Cardiac septum (tissue), 1 donor: ENCODE measurements at regions not wholly inside any gene's neighbourhood (a gene's known extent, or its start where the extent isn't known, plus 50 kb on each side); places are given as distances from the start of the nearest gene placed in this dataset.

Source experiments
- DNase-seq: peaks from one replicate; pipeline ENCODE4 v3.0.0-alpha.2; 2020; ENCODE audit warnings: low spot score
- intact Hi-C: fragments of 100-400 bp; cut with DNase I; formaldehyde crosslinking; loops from one replicate; pipeline ENCODE4 v1.14.0; 2022
- donor health status: DM: no; HTN: no; CAD: no.

DNA sequence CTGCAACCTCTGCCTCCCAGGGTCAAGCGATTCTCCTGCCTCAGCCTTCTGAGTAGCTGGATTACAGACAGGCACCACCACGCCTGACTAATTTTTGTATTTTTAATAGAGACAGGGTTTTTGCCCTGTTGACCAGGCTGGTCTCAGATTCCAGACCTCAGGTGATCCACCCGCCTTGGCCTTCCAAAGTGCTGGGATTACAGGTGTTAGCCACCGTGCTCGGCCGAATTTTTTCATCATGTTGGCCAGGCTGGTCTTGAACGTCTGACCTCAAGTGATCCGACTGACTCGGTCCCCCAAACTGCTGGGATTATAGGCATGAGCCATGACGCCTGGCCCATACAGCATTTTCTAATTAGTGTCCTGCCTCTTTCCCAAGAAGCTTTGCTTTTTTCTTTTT, 52.7 kb upstream of the ADORA2B start:
- no peak for DNase-seq
- intact Hi-C loops, result no loop called here

DNA sequence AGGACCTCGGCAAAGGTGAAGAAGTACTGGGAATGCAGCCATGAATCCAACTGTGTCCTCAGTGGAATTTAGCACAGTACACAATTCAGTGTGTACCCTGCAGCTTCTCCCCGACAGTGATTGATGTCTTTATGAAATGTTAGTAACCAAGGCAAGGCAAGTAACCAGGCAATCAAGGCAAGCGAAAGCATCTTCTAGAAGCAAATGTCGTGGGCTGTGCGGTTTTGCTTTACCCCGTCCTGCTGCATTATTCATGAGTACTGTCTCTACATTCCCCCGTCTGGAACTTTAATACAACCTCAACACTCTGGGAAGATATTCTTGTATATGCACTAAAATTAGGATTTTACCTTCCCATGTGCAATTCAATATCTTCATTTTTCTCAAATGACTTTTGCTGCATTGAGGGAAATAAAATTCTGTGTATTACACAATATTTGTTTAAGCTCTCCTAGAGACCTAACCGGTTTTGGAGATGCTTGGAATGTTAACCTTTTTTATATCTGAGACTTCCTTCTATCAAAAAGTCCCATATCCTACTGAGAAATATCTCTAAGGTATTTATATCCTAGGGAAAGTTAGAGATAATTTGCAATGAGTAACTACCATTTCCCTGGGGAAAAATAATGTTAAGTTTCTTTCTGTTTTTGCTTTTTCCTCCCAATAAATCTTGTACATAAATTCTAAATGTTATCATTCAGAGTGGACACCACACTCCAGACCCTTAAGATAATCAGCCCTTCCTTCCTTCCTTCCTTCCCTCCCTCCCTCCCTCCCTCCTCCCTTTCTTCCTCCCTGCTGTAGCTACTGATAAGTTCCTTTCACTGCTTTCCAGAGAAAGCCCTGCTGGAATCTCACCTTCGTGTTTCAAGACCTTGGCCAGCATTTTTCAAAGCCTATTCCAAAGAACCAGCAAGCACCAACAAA, 51.9 kb upstream of the ADORA2B start:
- no peak for DNase-seq
- intact Hi-C loops, result no loop called here

DNA sequence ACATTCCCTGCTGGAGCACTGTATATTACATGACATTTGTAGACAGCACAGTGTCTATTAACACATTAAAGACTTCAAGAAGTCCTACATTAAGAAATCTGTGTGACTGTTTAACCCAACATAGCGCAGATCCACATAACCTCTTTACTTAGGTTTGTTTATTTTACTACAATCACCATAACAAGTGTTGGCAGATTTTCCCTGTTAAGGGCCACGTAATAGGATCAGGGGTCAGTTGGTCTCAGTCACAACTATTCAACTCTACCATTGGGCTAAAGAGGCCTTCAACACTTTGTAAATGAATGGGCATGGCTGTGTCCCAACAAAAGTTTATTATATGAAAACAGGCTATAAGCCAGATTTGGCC, 51.3 kb upstream of the ADORA2B start:
- DNase-seq, result no peak
- intact Hi-C loops, result no loop called here

DNA sequence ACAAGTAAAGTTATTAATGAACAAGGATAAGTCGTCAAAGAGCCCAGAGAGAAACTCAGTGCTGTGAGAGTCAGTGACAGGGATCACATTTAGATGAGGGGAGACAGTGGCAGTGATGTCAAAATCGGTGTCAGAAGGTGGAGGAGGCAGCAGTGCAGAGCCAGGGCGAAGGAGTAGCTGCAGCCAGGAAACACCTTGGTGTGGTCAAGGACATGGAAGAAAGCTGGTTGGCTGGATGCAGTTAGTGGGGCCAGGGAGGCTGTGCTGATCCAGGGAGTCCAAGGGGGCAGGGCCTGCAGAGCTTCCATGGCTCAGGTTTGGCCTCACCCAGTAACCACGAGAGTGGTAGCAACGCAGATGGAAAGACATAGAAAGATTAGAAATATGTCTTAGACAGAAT, 50.7 kb upstream of the ADORA2B start:
- intact Hi-C loops, result no loop called here
- no peak for DNase-seq

DNA sequence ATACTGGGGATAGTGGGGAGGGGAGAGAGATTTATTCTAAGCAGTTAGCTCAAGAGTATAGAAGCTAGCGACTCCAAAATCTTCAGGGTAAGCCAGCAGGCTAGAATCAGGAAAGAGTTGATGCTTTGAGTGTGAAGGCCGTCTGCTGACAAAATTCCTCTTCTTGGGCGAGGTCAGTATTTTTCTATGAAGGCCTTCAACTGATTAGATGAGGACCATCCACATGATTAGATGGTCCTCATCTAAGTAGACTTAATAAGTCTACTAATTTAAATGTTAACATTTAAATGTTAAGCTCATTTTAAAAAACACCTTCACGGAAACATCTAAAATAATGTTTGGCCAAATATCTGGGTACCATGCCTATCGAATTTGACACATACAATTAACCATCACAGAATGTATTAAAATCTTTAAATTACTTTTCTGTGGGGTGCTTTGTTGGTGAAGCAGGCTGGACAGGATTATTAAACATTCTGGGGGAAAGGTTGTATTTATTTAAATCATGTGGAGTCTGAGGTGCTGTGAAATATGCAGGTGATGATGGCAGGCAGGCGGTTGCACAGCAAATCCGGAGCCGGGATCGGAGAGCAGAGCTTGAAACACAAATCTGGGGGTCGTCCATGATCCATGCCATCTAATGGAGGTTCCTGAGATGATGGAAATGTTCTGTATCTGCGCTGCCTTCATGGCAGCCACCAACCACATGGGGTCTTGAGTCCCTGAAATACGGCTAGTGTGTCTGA, 49.8 kb upstream of the ADORA2B start:
- no peak for DNase-seq
- intact Hi-C loops, result no loop called here
